Peyer's patch (tissue), 4 donors: ENCODE measurements at regions not wholly inside any gene's neighbourhood (a gene's known extent, or its start where the extent isn't known, plus 50 kb on each side); places are given as distances from the start of the nearest gene placed in this dataset.

Experiments
- DNase-seq, 3 donors: peaks; one replicate each; pipeline ENCODE4 v3.0.0-alpha.2; 2017 to 2019
- H3K27ac ChIP-seq, 4 donors: fragments of 200-600 bp; sonication (generic); one replicate each; pipeline ENCODE4 v1.5.1; 2016 to 2019
- H3K27me3 ChIP-seq, 2 donors: fragments of 200-600 bp; sonication (generic); one replicate each; pipeline ENCODE4 v1.5.1; 2019
- H3K36me3 ChIP-seq, 3 donors: fragments of 200-600 bp; sonication (generic); one replicate each; pipeline ENCODE4 v1.5.1; 2016 to 2019
- H3K4me1 ChIP-seq, 4 donors: fragments of 200-600 bp; sonication (generic); one replicate each; pipeline ENCODE4 v1.5.1; 2016 to 2019
- H3K4me3 ChIP-seq, 4 donors: fragments of 200-600 bp; sonication (generic); 1 replicate in 3 of 4; 2 replicates in 1 of 4; pipeline ENCODE4 v1.5.1; 2016 to 2019; ENCODE audit warnings: mild to moderate bottlenecking in 1 of 4
- H3K9me3 ChIP-seq, 4 donors: fragments of 200-600 bp; sonication (generic); one replicate each; pipeline ENCODE4 v1.5.1; 2016 to 2019; ENCODE audit warnings: mild to moderate bottlenecking in 1 of 4
- POLR2A ChIP-seq, 2 donors: fragments of 450-650 bp; IDR thresholded peaks; one replicate each; pipeline ENCODE4 v1.5.1; 2017; ENCODE audit warnings: antibody characterized with exemption in 2 of 2, mild to moderate bottlenecking in 2 of 2, moderate library complexity in 2 of 2
- TF ChIP-seq, protein P1 (sequence below), 6 experiments: fragments of 450-650 bp in 4 of 6; fragments of 200-600 bp in 2 of 6; sonication (generic) in 1 of 6; IDR thresholded peaks; one replicate each; pipeline ENCODE4 v1.5.1; 2017 to 2019; ENCODE audit warnings: antibody characterized with exemption in 6 of 6, mild to moderate bottlenecking in 3 of 6, moderate library complexity in 1 of 6

DNA sequence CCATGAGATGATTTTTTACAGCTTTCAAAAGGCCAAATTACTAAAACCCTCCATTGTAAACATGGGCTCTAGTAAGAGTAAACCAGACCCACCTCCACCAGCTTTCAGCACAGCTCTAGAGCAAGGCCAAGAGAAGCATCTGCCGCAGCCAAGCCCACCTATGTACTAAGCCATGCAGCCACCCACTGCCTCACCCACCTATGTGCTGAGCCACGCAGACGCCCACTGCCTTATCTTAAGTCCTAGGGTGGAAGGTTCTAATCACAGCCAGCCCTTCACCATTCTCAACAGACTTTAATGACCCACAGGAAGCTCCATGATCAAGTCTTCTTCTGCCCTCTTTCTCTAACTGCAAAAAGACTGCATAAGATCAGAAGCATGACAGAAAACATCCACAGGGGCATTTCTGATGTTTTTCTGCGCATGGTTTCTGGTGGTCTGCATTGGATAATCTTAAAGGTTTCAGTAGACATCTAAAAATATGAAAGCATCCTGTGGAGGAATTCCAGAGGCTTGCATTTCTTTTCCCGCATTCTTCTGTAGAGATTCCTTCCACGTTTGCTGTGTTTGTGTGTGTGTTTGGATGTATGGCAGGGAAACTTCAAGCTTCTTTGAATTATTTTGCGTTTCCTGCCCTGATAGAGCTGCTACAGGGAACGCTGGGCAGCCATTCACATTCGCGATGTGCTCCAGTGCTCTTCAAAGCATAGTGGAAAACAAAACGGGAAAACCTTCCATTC is 286.1 kb upstream of the KLF6 start:
- no peaks in the 10 kb centered on the region for H3K9me3 ChIP-seq
- H3K27ac ChIP-seq: no peak overlapping the region
- H3K27me3 ChIP-seq: no peaks in the 10 kb centered on the region
- H3K4me3 ChIP-seq: no peak overlapping the region
- no peak for DNase-seq
- H3K4me1 ChIP-seq: peaks cover 0 to 21% (median 6%) of the 10 kb centered on the region in 4 donors
- no peaks in the 10 kb centered on the region for H3K36me3 ChIP-seq
- TF ChIP-seq, protein P1, sequence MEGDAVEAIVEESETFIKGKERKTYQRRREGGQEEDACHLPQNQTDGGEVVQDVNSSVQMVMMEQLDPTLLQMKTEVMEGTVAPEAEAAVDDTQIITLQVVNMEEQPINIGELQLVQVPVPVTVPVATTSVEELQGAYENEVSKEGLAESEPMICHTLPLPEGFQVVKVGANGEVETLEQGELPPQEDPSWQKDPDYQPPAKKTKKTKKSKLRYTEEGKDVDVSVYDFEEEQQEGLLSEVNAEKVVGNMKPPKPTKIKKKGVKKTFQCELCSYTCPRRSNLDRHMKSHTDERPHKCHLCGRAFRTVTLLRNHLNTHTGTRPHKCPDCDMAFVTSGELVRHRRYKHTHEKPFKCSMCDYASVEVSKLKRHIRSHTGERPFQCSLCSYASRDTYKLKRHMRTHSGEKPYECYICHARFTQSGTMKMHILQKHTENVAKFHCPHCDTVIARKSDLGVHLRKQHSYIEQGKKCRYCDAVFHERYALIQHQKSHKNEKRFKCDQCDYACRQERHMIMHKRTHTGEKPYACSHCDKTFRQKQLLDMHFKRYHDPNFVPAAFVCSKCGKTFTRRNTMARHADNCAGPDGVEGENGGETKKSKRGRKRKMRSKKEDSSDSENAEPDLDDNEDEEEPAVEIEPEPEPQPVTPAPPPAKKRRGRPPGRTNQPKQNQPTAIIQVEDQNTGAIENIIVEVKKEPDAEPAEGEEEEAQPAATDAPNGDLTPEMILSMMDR (IDR thresholded peaks at IDR 0.05): no peak
- TF ChIP-seq POLR2A (IDR thresholded peaks at IDR 0.05): no peak

DNA sequence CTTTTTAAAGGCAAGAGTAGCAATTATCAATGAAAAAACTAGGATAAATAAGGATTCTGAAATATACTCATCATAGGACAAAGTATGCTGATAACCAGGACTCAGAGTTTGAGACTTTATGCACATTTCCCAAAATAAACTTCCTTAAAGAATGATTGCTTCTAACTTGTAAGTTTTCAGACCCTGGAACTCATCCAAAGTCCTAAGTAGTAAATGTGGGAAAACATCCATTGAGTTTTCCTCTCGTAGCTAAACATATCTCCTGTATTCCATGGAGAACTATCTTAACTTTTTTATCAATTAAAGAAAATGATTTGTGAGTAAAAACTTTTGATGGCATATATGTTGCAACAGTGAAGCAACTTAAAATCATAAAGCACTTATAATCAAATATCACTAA is 285.2 kb upstream of the KLF6 start:
- H3K27me3 ChIP-seq: no peaks in the 10 kb centered on the region
- H3K4me3 ChIP-seq: no peak overlapping the region
- H3K36me3 ChIP-seq: no peaks in the 10 kb centered on the region
- no peak overlapping the region for H3K27ac ChIP-seq
- no peaks in the 10 kb centered on the region for H3K9me3 ChIP-seq
- peaks cover 0 to 21% (median 6%) of the 10 kb centered on the region in 4 donors for H3K4me1 ChIP-seq
- no peak for DNase-seq
- no peak for TF ChIP-seq POLR2A (IDR thresholded peaks at IDR 0.05)

- Histone ChIP-seq H3K9me3 (no peaks in the 10 kb centered on the region), H3K27me3 (no peaks in the 10 kb centered on the region), H3K36me3 (no peaks in the 10 kb centered on the region), H3K27ac (no peak overlapping the region), H3K4me1 (peaks cover 0 to 21% (median 6%) of the 10 kb centered on the region in 4 donors), H3K4me3 (no peak overlapping the region)
- TF ChIP-seq POLR2A (IDR thresholded peaks at IDR 0.05): no peak
- TF ChIP-seq, protein P1 (IDR thresholded peaks at IDR 0.05): no peak
- DNase-seq: no peak
These were observed 284.5 kb upstream of the KLF6 start for GRCh38 chr10:4069491-4069890.

DNA sequence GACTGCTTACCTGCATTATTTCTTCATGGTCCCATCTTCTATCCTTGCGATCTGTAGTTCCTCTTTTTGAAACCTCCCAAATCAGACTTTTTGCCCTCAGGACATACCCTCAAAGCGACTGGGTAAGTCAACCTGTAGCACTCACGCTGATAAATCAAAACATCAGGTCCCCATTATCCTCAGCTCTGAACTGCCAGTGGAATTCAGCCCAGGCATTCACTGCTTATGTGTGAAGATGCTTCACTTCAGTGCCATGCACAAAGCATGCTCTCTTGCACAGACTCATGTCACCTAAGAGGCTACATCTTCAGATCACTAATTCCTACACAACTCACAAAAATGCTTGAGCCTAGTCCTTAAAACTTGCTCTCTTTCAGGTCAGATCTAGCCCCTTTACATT is 283.6 kb upstream of the KLF6 start:
- Histone ChIP-seq H3K9me3 (no peaks in the 10 kb centered on the region), H3K27me3 (no peaks in the 10 kb centered on the region), H3K4me3 (no peak overlapping the region), H3K36me3 (no peaks in the 10 kb centered on the region), H3K27ac (peak overlapping the region in 1 of 4 donors; percentile 81), H3K4me1 (peaks cover 0 to 15% (median 6%) of the 10 kb centered on the region in 4 donors)
- no peak for DNase-seq
- TF ChIP-seq, protein P1 (IDR thresholded peaks at IDR 0.05): no peak

DNA sequence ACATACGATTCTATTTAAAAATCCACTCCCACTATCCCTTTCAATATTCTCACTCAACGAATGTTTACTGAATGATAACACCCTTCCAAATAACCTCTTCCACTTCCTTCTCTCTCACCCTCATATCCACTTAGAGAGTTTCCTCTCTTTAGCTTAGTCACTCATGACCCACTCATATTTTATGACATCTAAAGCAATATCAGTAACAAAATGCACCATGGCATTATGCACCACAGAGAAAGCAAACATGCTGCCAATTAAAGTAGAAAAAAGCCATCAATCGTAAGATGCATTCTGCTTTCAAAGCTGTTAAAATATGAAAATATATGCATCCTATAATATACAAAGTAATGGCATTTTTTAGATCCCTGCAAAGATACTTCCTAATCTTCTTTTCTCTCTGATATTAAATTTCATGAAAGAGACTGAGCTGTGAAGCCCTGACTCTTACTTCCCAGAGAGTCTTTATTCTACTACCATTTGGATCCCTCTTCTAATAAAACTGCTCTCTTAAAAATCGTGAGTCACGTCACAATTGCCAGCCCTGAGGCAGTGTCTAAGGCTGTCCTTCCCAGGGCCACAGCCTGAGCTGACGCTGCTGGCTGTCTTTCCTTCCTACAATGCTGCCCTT is 283.0 kb upstream of the KLF6 start:
- Histone ChIP-seq H3K36me3 (no peaks in the 10 kb centered on the region), H3K27me3 (no peaks in the 10 kb centered on the region), H3K4me1 (peaks cover 0 to 14% (median 6%) of the 10 kb centered on the region in 4 donors), H3K4me3 (no peak overlapping the region), H3K9me3 (no peaks in the 10 kb centered on the region), H3K27ac (peak overlapping the region in 3 of 4 donors; percentile 33 to 81 (median 72))
- TF ChIP-seq POLR2A (IDR thresholded peaks at IDR 0.05): no peak
- TF ChIP-seq, protein P1 (IDR thresholded peaks at IDR 0.05): no peak
- no peak for DNase-seq

DNA sequence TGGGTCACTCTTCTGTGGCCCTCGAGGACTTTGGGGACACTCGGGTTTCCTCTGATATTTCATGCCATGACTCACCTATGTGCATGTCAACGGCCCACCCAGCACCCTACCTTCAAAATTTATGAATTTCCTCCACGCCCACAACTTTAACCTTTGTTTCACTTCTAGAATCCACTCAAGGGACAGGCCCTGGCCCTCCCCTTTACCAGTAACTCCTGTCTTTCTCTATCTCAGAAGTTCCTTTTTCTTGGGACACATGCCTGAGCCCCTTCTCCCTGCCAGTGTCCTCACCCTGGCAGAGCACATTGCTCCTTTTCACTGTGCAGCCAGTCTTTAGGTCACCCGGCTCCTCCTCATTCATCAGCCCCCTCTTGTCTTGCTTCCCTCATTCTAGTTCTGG is 282.5 kb upstream of the KLF6 start:
- TF ChIP-seq POLR2A (IDR thresholded peaks at IDR 0.05): no peak
- TF ChIP-seq, protein P1 (IDR thresholded peaks at IDR 0.05): no peak
- H3K4me1 ChIP-seq: peaks cover 0 to 15% (median 6%) of the 10 kb centered on the region in 4 donors
- peak overlapping the region in 3 of 4 donors; percentile 33 to 81 (median 72) for H3K27ac ChIP-seq
- H3K9me3 ChIP-seq: no peaks in the 10 kb centered on the region
- H3K4me3 ChIP-seq: no peak overlapping the region
- H3K36me3 ChIP-seq: no peaks in the 10 kb centered on the region
- peak in 2 of 3 donors; percentile 54 to 71 for DNase-seq
- no peaks in the 10 kb centered on the region for H3K27me3 ChIP-seq
